GM23338 (cell line): ENCODE measurements at regions not wholly inside any gene's neighbourhood (a gene's known extent, or its start where the extent isn't known, plus 50 kb on each side); places are given as distances from the start of the nearest gene placed in this dataset.

Experiments
- ATAC-seq: fragments of 200-7000 bp; cut with Tn5 transposase; 3 replicates; pipeline ENCODE4 v1.9.1; 2020
- DNase-seq: peaks from one replicate; pipeline ENCODE4 v3.0.0-alpha.2; 2015; ENCODE audit warnings: low spot score
- H2AFZ ChIP-seq: fragments of 200-600 bp; sonication (generic); 2 replicates; pipeline ENCODE4 v1.8.0; 2016; ENCODE audit warnings: antibody characterized with exemption, mild to moderate bottlenecking, moderate library complexity
- H3F3A ChIP-seq: fragments of 200-600 bp; sonication (generic); replicated peaks from 2 replicates; pipeline ENCODE4 v1.8.0; 2017; ENCODE audit warnings: antibody characterized with exemption, mixed run types, low read depth
- H3K27ac ChIP-seq: fragments of 200-600 bp; sonication (generic); 2 replicates; pipeline ENCODE4 v1.6.1; 2016; ENCODE audit warnings: low read depth
- H3K27me3 ChIP-seq: fragments of 200-600 bp; sonication (generic); 2 replicates; pipeline ENCODE4 v1.8.0; 2016; ENCODE audit warnings: mild to moderate bottlenecking, mixed run types, moderate library complexity; ENCODE audit not compliant: insufficient read depth
- H3K36me3 ChIP-seq: fragments of 200-600 bp; sonication (generic); 2 replicates; pipeline ENCODE4 v1.8.0; 2016; ENCODE audit warnings: mild to moderate bottlenecking; ENCODE audit not compliant: insufficient read depth
- H3K4me1 ChIP-seq: fragments of 200-600 bp; sonication (generic); 2 replicates; pipeline ENCODE4 v1.8.0; 2016; ENCODE audit warnings: mild to moderate bottlenecking, moderate library complexity; ENCODE audit not compliant: insufficient read depth
- H3K4me2 ChIP-seq: fragments of 200-600 bp; sonication (generic); 2 replicates; pipeline ENCODE4 v1.7.1; 2017; ENCODE audit warnings: mixed run types
- H3K4me3 ChIP-seq: fragments of 200-600 bp; sonication (generic); 2 replicates; pipeline ENCODE4 v1.6.1; 2016; ENCODE audit warnings: mixed run types
- H3K79me2 ChIP-seq: fragments of 200-600 bp; sonication (generic); replicated peaks from 2 replicates; pipeline ENCODE4 v1.8.0; 2017; ENCODE audit warnings: mild to moderate bottlenecking; ENCODE audit not compliant: insufficient read depth
- H3K9me2 ChIP-seq: fragments of 200-600 bp; sonication (generic); 2 replicates; pipeline ENCODE4 v1.8.0; 2017; ENCODE audit not compliant: insufficient read depth
- H4K20me1 ChIP-seq: fragments of 200-600 bp; sonication (generic); replicated peaks from 2 replicates; pipeline ENCODE4 v1.8.0; 2017; ENCODE audit warnings: mild to moderate bottlenecking; ENCODE audit not compliant: insufficient read depth
- H3K27ac Mint-ChIP-seq: 2 replicates; pipeline ENCODE4 v1.8.0; 2020; ENCODE audit warnings: inconsistent platforms, mild to moderate bottlenecking, moderate library complexity, mixed read lengths
- H3K27me3 Mint-ChIP-seq: 3 replicates; pipeline ENCODE4 v1.8.0; 2022; ENCODE audit warnings: low read depth, mild to moderate bottlenecking, moderate library complexity, mixed read lengths, inconsistent platforms; ENCODE audit not compliant: insufficient read depth, poor library complexity
- H3K36me3 Mint-ChIP-seq: 3 replicates; pipeline ENCODE4 v1.8.0; 2021; ENCODE audit warnings: low read depth, mild to moderate bottlenecking, inconsistent platforms, moderate library complexity, mixed read lengths
- H3K4me1 Mint-ChIP-seq: 3 replicates; pipeline ENCODE4 v1.8.0; 2020; ENCODE audit warnings: mild to moderate bottlenecking, inconsistent platforms, mixed read lengths
- H3K4me3 Mint-ChIP-seq: 3 replicates; pipeline ENCODE4 v1.8.0; 2021; ENCODE audit warnings: moderate library complexity, mild to moderate bottlenecking, inconsistent platforms, mixed read lengths
- H3K9me3 Mint-ChIP-seq: 3 replicates; pipeline ENCODE4 v1.8.0; 2020; ENCODE audit warnings: moderate library complexity, mild to moderate bottlenecking, inconsistent platforms, mixed read lengths
- CREB1 ChIP-seq: fragments of 250-450 bp; sonication (Bioruptor Pico); IDR thresholded peaks from 2 replicates; pipeline ENCODE4 v1.5.0; 2020; ENCODE audit warnings: low read depth, mild to moderate bottlenecking, moderate library complexity
- CTCF ChIP-seq, 2 experiments: fragments of 200-600 bp in 1 of 2; sonication (generic) in 1 of 2; conservative IDR thresholded peaks; 2 replicates each; pipeline versions ENCODE4 v1.5.1 to v1.6.1; 2016 to 2017; ENCODE audit warnings: antibody characterized with exemption in 2 of 2, low read depth in 2 of 2, mild to moderate bottlenecking in 2 of 2, moderate library complexity in 1 of 2
- EZH2phosphoT487 ChIP-seq: fragments of 200-600 bp; sonication (generic); IDR thresholded peaks from one replicate; pipeline ENCODE4 v1.8.1; 2018; ENCODE audit warnings: antibody characterized with exemption; ENCODE audit not compliant: unreplicated experiment
- JUNB ChIP-seq: IDR thresholded peaks from one replicate; pipeline ENCODE4 v1.6.1; 2016; ENCODE audit warnings: antibody characterized with exemption; ENCODE audit not compliant: unreplicated experiment
- NANOG ChIP-seq: IDR thresholded peaks from 2 replicates; pipeline ENCODE4 v1.6.1; 2016; ENCODE audit warnings: antibody characterized with exemption, borderline replicate concordance
- POLR2AphosphoS5 ChIP-seq: IDR thresholded peaks from 2 replicates; pipeline ENCODE4 v1.6.1; 2016; ENCODE audit warnings: antibody characterized with exemption, low read depth
- STAT1 ChIP-seq: IDR thresholded peaks from one replicate; pipeline ENCODE4 v1.6.1; 2016; ENCODE audit warnings: antibody characterized with exemption; ENCODE audit not compliant: unreplicated experiment
- ZNF114 ChIP-seq: fragments of 250-450 bp; sonication (Bioruptor Pico); IDR thresholded peaks from 2 replicates; pipeline ENCODE4 v1.5.0; 2020; ENCODE audit warnings: mild to moderate bottlenecking, moderate library complexity
- ZNF331 ChIP-seq: fragments of 250-450 bp; sonication (Bioruptor Pico); IDR thresholded peaks from 2 replicates; pipeline ENCODE4 v1.5.0; 2020; ENCODE audit warnings: low read depth, mild to moderate bottlenecking, moderate library complexity
- TF ChIP-seq, protein P1 (sequence below): IDR thresholded peaks from 2 replicates; pipeline ENCODE4 v1.6.1; 2016; ENCODE audit warnings: antibody characterized with exemption
- TF ChIP-seq, protein P2 (sequence below): IDR thresholded peaks from one replicate; pipeline ENCODE4 v1.6.1; 2018; ENCODE audit warnings: antibody characterized with exemption; ENCODE audit not compliant: unreplicated experiment
- TF ChIP-seq, protein P3 (sequence below): fragments of 250-450 bp; sonication (Bioruptor Pico); IDR thresholded peaks from 2 replicates; pipeline ENCODE4 v1.5.0; 2020; ENCODE audit warnings: mild to moderate bottlenecking, moderate library complexity

GRCh38 chr13:107066355-107066754 is 498.4 kb upstream of the ARGLU1 start:
- H3K4me2 ChIP-seq, result no peak overlapping the region
- no peak overlapping the region for H3K4me3 ChIP-seq
- TF ChIP-seq, protein P1, sequence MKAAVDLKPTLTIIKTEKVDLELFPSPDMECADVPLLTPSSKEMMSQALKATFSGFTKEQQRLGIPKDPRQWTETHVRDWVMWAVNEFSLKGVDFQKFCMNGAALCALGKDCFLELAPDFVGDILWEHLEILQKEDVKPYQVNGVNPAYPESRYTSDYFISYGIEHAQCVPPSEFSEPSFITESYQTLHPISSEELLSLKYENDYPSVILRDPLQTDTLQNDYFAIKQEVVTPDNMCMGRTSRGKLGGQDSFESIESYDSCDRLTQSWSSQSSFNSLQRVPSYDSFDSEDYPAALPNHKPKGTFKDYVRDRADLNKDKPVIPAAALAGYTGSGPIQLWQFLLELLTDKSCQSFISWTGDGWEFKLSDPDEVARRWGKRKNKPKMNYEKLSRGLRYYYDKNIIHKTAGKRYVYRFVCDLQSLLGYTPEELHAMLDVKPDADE, result no peak
- TF ChIP-seq, protein P2, sequence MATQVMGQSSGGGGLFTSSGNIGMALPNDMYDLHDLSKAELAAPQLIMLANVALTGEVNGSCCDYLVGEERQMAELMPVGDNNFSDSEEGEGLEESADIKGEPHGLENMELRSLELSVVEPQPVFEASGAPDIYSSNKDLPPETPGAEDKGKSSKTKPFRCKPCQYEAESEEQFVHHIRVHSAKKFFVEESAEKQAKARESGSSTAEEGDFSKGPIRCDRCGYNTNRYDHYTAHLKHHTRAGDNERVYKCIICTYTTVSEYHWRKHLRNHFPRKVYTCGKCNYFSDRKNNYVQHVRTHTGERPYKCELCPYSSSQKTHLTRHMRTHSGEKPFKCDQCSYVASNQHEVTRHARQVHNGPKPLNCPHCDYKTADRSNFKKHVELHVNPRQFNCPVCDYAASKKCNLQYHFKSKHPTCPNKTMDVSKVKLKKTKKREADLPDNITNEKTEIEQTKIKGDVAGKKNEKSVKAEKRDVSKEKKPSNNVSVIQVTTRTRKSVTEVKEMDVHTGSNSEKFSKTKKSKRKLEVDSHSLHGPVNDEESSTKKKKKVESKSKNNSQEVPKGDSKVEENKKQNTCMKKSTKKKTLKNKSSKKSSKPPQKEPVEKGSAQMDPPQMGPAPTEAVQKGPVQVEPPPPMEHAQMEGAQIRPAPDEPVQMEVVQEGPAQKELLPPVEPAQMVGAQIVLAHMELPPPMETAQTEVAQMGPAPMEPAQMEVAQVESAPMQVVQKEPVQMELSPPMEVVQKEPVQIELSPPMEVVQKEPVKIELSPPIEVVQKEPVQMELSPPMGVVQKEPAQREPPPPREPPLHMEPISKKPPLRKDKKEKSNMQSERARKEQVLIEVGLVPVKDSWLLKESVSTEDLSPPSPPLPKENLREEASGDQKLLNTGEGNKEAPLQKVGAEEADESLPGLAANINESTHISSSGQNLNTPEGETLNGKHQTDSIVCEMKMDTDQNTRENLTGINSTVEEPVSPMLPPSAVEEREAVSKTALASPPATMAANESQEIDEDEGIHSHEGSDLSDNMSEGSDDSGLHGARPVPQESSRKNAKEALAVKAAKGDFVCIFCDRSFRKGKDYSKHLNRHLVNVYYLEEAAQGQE, result no peak
- TF ChIP-seq NANOG (no peak), JUNB (no peak), ZNF114 (CRISPR knock-in tag) (no peak), EZH2phosphoT487 (no peak), CTCF (conservative IDR thresholded peaks at IDR 0.05; ENCODE audit: low read depth in 2 of 2) (no peak), ZNF331 (CRISPR knock-in tag) (no peak), STAT1 (no peak), CREB1 (no peak), POLR2AphosphoS5 (no peak)
- TF ChIP-seq, protein P3, sequence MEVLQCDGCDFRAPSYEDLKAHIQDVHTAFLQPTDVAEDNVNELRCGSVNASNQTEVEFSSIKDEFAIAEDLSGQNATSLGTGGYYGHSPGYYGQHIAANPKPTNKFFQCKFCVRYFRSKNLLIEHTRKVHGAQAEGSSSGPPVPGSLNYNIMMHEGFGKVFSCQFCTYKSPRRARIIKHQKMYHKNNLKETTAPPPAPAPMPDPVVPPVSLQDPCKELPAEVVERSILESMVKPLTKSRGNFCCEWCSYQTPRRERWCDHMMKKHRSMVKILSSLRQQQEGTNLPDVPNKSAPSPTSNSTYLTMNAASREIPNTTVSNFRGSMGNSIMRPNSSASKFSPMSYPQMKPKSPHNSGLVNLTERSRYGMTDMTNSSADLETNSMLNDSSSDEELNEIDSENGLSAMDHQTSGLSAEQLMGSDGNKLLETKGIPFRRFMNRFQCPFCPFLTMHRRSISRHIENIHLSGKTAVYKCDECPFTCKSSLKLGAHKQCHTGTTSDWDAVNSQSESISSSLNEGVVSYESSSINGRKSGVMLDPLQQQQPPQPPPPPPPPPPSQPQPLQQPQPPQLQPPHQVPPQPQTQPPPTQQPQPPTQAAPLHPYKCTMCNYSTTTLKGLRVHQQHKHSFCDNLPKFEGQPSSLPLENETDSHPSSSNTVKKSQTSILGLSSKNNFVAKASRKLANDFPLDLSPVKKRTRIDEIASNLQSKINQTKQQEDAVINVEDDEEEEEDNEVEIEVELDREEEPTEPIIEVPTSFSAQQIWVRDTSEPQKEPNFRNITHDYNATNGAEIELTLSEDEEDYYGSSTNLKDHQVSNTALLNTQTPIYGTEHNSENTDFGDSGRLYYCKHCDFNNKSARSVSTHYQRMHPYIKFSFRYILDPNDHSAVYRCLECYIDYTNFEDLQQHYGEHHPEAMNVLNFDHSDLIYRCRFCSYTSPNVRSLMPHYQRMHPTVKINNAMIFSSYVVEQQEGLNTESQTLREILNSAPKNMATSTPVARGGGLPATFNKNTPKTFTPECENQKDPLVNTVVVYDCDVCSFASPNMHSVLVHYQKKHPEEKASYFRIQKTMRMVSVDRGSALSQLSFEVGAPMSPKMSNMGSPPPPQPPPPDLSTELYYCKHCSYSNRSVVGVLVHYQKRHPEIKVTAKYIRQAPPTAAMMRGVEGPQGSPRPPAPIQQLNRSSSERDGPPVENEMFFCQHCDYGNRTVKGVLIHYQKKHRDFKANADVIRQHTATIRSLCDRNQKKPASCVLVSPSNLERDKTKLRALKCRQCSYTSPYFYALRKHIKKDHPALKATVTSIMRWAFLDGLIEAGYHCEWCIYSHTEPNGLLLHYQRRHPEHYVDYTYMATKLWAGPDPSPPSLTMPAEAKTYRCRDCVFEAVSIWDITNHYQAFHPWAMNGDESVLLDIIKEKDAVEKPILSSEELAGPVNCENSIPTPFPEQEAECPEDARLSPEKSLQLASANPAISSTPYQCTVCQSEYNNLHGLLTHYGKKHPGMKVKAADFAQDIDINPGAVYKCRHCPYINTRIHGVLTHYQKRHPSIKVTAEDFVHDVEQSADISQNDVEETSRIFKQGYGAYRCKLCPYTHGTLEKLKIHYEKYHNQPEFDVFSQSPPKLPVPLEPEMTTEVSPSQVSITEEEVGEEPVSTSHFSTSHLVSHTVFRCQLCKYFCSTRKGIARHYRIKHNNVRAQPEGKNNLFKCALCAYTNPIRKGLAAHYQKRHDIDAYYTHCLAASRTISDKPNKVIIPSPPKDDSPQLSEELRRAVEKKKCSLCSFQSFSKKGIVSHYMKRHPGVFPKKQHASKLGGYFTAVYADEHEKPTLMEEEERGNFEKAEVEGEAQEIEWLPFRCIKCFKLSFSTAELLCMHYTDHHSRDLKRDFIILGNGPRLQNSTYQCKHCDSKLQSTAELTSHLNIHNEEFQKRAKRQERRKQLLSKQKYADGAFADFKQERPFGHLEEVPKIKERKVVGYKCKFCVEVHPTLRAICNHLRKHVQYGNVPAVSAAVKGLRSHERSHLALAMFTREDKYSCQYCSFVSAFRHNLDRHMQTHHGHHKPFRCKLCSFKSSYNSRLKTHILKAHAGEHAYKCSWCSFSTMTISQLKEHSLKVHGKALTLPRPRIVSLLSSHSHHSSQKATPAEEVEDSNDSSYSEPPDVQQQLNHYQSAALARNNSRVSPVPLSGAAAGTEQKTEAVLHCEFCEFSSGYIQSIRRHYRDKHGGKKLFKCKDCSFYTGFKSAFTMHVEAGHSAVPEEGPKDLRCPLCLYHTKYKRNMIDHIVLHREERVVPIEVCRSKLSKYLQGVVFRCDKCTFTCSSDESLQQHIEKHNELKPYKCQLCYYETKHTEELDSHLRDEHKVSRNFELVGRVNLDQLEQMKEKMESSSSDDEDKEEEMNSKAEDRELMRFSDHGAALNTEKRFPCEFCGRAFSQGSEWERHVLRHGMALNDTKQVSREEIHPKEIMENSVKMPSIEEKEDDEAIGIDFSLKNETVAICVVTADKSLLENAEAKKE (CRISPR knock-in tag), result no peak
- peaks cover 2% of the 10 kb centered on the region for H3K27me3 Mint-ChIP-seq
- H3K79me2 ChIP-seq, result no peaks in the 10 kb centered on the region
- H3K27ac Mint-ChIP-seq, result no peak overlapping the region
- H3F3A ChIP-seq, result no peaks in the 10 kb centered on the region
- ATAC-seq (no peak), DNase-seq (no peak)
- no peak overlapping the region for H3K4me3 Mint-ChIP-seq
- no peak overlapping the region for H2AFZ ChIP-seq
- no peaks in the 10 kb centered on the region for H3K4me1 ChIP-seq
- H3K9me2 ChIP-seq, result no peaks in the 10 kb centered on the region
- no peaks in the 10 kb centered on the region for H3K9me3 Mint-ChIP-seq
- H4K20me1 ChIP-seq, result no peaks in the 10 kb centered on the region; the same call in 1 of the 2 replicates
- no peaks in the 10 kb centered on the region for H3K27me3 ChIP-seq
- H3K4me1 Mint-ChIP-seq, result no peaks in the 10 kb centered on the region
- H3K36me3 Mint-ChIP-seq, result no peaks in the 10 kb centered on the region
- no peak overlapping the region for H3K27ac ChIP-seq
- H3K36me3 ChIP-seq, result no peaks in the 10 kb centered on the region
